ENCODE measurements at regions not wholly inside any gene's neighbourhood (a gene's known extent, or its start where the extent isn't known, plus 50 kb on each side); places are given as distances from the start of the nearest gene placed in this dataset.

DNA sequence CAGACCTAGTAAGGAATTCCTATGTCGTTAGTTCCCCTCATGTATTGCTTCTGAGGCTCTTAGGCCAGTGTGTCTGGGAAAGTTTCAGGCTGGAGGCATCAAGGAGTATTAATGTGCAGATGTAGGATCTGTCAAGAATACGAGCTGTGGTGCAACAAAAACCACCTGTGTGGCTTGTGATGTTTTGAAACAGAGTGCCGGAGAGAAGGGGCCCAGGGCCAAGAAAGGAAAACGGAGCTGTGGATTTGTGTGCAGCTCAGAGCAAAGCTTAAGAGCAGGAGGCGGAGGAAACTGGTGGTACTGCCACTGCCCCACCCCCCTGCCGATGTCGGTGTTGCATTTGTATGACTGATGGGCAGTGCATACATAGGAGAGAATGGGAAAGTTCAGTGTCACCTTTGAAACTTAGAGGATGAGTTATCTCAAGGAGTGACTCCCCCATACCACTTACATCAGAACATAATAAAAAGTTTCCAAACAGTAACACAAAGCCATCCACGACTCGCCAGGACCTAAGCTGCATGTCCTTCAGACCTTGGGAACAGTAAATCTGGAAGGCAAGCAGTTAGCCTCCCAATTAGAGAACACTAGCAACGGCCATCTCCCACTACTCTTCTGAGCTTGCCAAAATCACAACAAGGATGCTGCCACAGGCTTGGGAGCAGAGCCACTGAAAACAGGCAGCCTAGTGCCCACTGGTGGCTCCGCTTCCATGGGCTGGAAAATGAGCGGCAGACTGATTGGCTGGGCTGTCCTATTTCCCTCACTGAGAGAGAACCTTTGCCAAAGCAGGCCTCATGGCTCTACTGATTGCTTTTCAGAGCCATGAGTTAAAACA lies 152.7 kb upstream of the NT5C1B start:
- no peaks in the 10 kb centered on the region for H3K9me3 Mint-ChIP-seq
- Histone ChIP-seq H3K79me2 (ENCODE audit: insufficient read depth, low read length) (no peaks in the 10 kb centered on the region), H3K4me1 (ENCODE audit: control insufficient read depth in 1 of 2, insufficient read depth in 2 of 2, low read length in 2 of 2) (no peaks in the 10 kb centered on the region), H3K9me3 (replicated peaks in 1 of 2; ENCODE audit: control insufficient read depth in 1 of 2, insufficient read depth in 1 of 2, low read length in 2 of 2) (no peaks in the 10 kb centered on the region), H3K36me3 (replicated peaks in 1 of 2; ENCODE audit: control insufficient read depth in 1 of 2, insufficient read depth in 2 of 2, low read length in 2 of 2) (no peaks in the 10 kb centered on the region), H4K20me1 (ENCODE audit: insufficient read depth, low read length) (no peaks in the 10 kb centered on the region), H3K9ac (ENCODE audit: insufficient read depth, low read length, poor library complexity, severe bottlenecking) (no peak overlapping the region), H3K4me2 (replicated peaks; ENCODE audit: extremely low read depth, low read length, poor library complexity, severe bottlenecking) (no peak overlapping the region), H3K27ac (ENCODE audit: low read depth in 1 of 2, low read length in 2 of 2) (no peak overlapping the region), H3K4me3 (replicated peaks in 1 of 3; ENCODE audit: low read depth in 2 of 3, low read length in 3 of 3) (no peak overlapping the region), H2AFZ (ENCODE audit: insufficient read depth, low read depth, low read length, poor library complexity, severe bottlenecking) (no peak overlapping the region), H3K27me3 (ENCODE audit: control insufficient read depth in 2 of 2, insufficient read depth in 2 of 2, low read length in 2 of 2) (no peaks in the 10 kb centered on the region)
- H3K4me1 Mint-ChIP-seq = no peaks in the 10 kb centered on the region
- TF ChIP-seq, protein P1, sequence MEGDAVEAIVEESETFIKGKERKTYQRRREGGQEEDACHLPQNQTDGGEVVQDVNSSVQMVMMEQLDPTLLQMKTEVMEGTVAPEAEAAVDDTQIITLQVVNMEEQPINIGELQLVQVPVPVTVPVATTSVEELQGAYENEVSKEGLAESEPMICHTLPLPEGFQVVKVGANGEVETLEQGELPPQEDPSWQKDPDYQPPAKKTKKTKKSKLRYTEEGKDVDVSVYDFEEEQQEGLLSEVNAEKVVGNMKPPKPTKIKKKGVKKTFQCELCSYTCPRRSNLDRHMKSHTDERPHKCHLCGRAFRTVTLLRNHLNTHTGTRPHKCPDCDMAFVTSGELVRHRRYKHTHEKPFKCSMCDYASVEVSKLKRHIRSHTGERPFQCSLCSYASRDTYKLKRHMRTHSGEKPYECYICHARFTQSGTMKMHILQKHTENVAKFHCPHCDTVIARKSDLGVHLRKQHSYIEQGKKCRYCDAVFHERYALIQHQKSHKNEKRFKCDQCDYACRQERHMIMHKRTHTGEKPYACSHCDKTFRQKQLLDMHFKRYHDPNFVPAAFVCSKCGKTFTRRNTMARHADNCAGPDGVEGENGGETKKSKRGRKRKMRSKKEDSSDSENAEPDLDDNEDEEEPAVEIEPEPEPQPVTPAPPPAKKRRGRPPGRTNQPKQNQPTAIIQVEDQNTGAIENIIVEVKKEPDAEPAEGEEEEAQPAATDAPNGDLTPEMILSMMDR (IDR thresholded peaks at IDR 0.05) = no peak
- intact Hi-C loops (cut with micrococcal nuclease) = no loop called here
- no peak overlapping the region for H3K4me3 Mint-ChIP-seq
- no peak for DNase-seq
- 95% methylated on average over 9 of the region's 12 CpGs for WGBS (ENCODE audit: insufficient coverage)
- H3K36me3 Mint-ChIP-seq = no peaks in the 10 kb centered on the region
- H3K27me3 Mint-ChIP-seq (ENCODE audit: low read depth in 3 of 3) = peaks cover 0 to 2% (median 0%) of the 10 kb centered on the region in 3 donors
- no peak overlapping the region for H3K27ac Mint-ChIP-seq

- Histone ChIP-seq H3K27me3 (ENCODE audit: control insufficient read depth in 2 of 2, insufficient read depth in 2 of 2, low read length in 2 of 2) (no peaks in the 10 kb centered on the region), H3K9ac (ENCODE audit: insufficient read depth, low read length, poor library complexity, severe bottlenecking) (no peak overlapping the region), H3K4me3 (replicated peaks in 1 of 3; ENCODE audit: low read depth in 2 of 3, low read length in 3 of 3) (no peak overlapping the region), H3K4me1 (ENCODE audit: control insufficient read depth in 1 of 2, insufficient read depth in 2 of 2, low read length in 2 of 2) (no peaks in the 10 kb centered on the region), H3K79me2 (ENCODE audit: insufficient read depth, low read length) (no peaks in the 10 kb centered on the region), H2AFZ (ENCODE audit: insufficient read depth, low read depth, low read length, poor library complexity, severe bottlenecking) (no peak overlapping the region), H3K27ac (ENCODE audit: low read depth in 1 of 2, low read length in 2 of 2) (no peak overlapping the region), H3K4me2 (replicated peaks; ENCODE audit: extremely low read depth, low read length, poor library complexity, severe bottlenecking) (no peak overlapping the region), H3K9me3 (replicated peaks in 1 of 2; ENCODE audit: control insufficient read depth in 1 of 2, insufficient read depth in 1 of 2, low read length in 2 of 2) (no peaks in the 10 kb centered on the region), H4K20me1 (ENCODE audit: insufficient read depth, low read length) (no peaks in the 10 kb centered on the region), H3K36me3 (replicated peaks in 1 of 2; ENCODE audit: control insufficient read depth in 1 of 2, insufficient read depth in 2 of 2, low read length in 2 of 2) (no peaks in the 10 kb centered on the region)
- TF ChIP-seq, protein P1 (IDR thresholded peaks at IDR 0.05) = no peak
- Mint-ChIP-seq H3K27ac (no peak overlapping the region), H3K9me3 (peaks cover 0 to 3% (median 0%) of the 10 kb centered on the region in 7 donors), H3K36me3 (no peaks in the 10 kb centered on the region), H3K4me1 (no peaks in the 10 kb centered on the region), H3K27me3 (ENCODE audit: low read depth in 3 of 3) (peaks cover 0 to 2% (median 0%) of the 10 kb centered on the region in 3 donors), H3K4me3 (no peak overlapping the region)
- DNase-seq = no peak
- intact Hi-C loops (cut with micrococcal nuclease) = no loop called here
Observed at GRCh38 chr2:18741191-18741590, 151.8 kb upstream of the NT5C1B start.

Measured in CD14-positive monocyte (primary cell).